Inferior parietal cortex (tissue), 1 donor: ENCODE measurements at regions not wholly inside any gene's neighbourhood (a gene's known extent, or its start where the extent isn't known, plus 50 kb on each side); places are given as distances from the start of the nearest gene placed in this dataset.

Experiments used
- DNase-seq: peaks from one replicate; pipeline ENCODE4 v3.0.0-alpha.2; 2016; ENCODE audit errors: extremely low spot score

DNA sequence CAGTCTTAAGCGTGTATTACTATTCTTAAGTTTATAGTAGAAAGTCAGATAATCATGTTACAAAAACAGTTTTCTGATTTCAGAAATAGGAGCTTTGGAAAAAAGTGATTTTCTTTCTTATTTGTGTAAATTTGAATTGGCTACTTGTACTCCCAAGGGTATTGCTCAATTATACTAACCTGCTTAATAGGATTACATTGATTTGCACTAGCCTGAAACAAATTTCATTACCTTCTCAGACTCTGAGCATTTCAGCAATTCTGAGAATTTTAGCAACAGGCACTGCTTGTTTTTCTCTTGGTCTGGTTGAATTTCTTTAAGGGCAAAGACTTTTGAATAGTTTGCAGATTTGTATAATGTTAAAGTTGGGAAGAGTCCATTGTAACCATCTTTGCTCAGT lies 87.2 kb upstream of the NXPH2 start:
- DNase-seq: no peak

DNA sequence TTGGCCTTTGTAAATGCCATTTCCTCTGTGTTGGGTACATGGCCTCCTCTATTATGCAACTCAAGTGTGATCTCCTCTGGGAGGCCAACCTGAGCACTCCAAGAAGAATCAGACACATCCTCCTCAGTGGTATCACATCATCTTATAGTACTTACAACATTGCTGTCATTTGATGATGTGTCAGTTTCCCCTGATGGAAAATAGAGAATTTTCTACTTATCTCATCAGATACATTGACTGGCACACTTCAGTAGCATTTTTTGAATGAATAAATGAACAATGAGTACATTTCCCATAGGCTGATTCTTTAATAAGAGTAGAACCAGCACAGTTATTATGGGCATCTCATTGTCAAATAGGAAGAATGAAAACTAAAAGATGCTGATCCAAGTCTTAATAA lies 86.6 kb upstream of the NXPH2 start:
- no peak for DNase-seq

- no peak for DNase-seq
Measured at GRCh38 chr2:138853761-138854160, 73.6 kb upstream of the NXPH2 start.

DNA sequence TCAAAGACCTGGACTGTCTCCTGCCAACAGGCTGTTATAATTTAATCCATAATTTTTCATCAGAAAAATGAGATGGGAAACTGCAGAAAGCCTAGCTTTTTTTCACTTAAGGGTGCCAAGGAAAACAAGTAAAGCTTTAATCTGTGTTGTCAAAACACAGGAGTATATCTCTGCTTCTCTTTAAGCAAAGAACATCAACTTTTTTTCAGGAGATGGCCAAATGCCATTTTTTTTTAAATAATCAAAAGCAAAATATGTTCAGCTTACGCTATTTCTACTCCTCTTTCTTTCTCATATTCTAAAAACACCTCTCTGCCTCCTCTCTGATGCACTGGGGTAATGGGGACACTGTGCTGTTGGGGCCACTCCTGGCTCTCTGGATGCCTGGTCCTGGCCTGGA lies 73.1 kb upstream of the NXPH2 start:
- no peak for DNase-seq

DNA sequence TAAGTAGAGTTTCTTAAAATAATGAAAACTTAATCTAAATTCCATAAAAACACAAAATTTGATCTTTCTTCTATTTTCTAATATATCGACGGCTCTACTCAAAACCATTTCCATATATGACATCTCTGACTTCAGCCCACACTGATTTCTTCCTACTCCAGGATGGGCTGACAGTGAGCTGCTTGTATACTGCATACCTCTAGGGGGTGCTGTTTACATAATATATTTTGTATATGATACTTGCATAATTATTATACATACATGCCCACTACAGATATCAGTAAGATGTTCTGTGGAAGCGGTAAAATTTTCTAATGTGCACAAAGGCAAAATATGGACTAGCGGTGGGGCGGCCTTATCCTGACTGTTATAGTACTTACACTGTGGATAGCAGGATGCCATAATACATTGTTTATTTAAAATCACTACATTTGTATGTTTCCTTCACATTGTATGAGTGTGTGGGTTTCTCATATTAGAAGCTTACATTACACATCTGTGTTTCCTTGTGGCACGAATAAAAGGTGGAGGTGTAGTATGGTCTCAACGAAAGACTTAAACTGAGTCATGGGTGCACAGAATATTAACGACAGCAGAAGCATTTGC lies 66.1 kb upstream of the NXPH2 start:
- DNase-seq: peak; percentile 42

- DNase-seq: no peak
Measured at GRCh38 chr2:138842341-138842740, 62.2 kb upstream of the NXPH2 start.

DNA sequence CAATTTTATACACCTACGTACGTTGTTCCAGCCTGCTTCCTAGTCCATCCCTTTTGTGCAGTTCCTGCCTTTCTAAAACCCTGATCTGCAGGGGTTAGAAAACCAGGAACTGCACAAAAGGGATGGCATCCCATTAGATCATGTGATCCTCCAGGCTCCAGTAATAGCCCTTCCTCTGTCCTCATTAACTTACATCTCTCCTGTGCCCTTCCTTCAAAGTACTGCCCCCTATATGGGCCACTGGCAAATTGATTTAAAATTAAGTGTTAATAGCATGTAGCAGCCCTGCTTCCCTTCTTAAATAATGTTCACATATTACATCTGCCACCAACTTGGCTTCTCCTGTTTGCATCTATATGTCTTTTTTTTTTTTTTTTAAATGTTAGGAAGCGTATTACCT lies 61.3 kb upstream of the NXPH2 start:
- no peak for DNase-seq

GRCh38 chr2:138838851-138839620 lies 58.8 kb upstream of the NXPH2 start:
- no peak for DNase-seq

GRCh38 chr2:138831691-138832090 lies 51.5 kb upstream of the NXPH2 start:
- DNase-seq: no peak

GRCh38 chr2:138831154-138831553 lies 51.0 kb upstream of the NXPH2 start:
- DNase-seq: no peak

GRCh38 chr2:138830547-138830946 lies 50.4 kb upstream of the NXPH2 start:
- no peak for DNase-seq
